PC-3 (cell line): ENCODE measurements at regions not wholly inside any gene's neighbourhood (a gene's known extent, or its start where the extent isn't known, plus 50 kb on each side); places are given as distances from the start of the nearest gene placed in this dataset.

Experiments
- ATAC-seq: fragments of 200-7000 bp; cut with Tn5 transposase; 2 replicates; pipeline ENCODE4 v1.9.1; 2020; ENCODE audit warnings: mild to moderate bottlenecking, moderate library complexity
- BruUV-seq: library from RNA; stranded (reverse); fragments of 400-500 nt; replicated peaks from 2 replicates; lab custom pipeline; 2021; lab: Mats Ljungman, UMichigan
- CTCF ChIA-PET: fragments of 300-600 bp; sonication (Branson Sonifier 250); formaldehyde crosslinking; loops from one replicate; lab custom pipeline; 2022; ENCODE audit warnings: antibody characterized with exemption; lab: Charles Lee
- POLR2A ChIA-PET: fragments of 300-600 bp; sonication (Branson Sonifier 250); formaldehyde crosslinking; loops from one replicate; lab custom pipeline; 2022; ENCODE audit warnings: antibody characterized with exemption; ENCODE audit not compliant: unreplicated experiment; lab: Charles Lee
- DNase-seq: peaks from one replicate; pipeline ENCODE4 v3.0.0-alpha.2; 2015
- H2AFZ ChIP-seq: fragments of 300-600 bp; sonication (generic); 2 replicates; pipeline ENCODE4 v1.6.0; 2016; ENCODE audit warnings: antibody characterized with exemption, low read length
- H3F3A ChIP-seq: fragments of 300-600 bp; sonication (generic); one replicate; pipeline ENCODE4 v1.6.0; 2017; ENCODE audit warnings: antibody characterized with exemption, low read length, control low read depth, mild to moderate bottlenecking; ENCODE audit not compliant: unreplicated experiment
- H3K27ac ChIP-seq: fragments of 300-600 bp; sonication (generic); 2 replicates; pipeline ENCODE4 v1.5.1; 2016; ENCODE audit warnings: mild to moderate bottlenecking, low read length
- H3K27me3 ChIP-seq: fragments of 300-600 bp; sonication (generic); 2 replicates; pipeline ENCODE4 v1.6.1; 2016; ENCODE audit warnings: low read length, mixed read lengths
- H3K36me3 ChIP-seq: fragments of 300-600 bp; sonication (generic); 2 replicates; pipeline ENCODE4 v1.6.1; 2016; ENCODE audit warnings: low read depth, mixed run types, low read length, mixed read lengths
- H3K4me1 ChIP-seq: fragments of 300-600 bp; sonication (generic); 2 replicates; pipeline ENCODE4 v1.5.1; 2016; ENCODE audit warnings: low read length; ENCODE audit not compliant: insufficient read depth
- H3K4me2 ChIP-seq: fragments of 300-600 bp; sonication (generic); 2 replicates; pipeline ENCODE4 v1.6.0; 2016; ENCODE audit warnings: low read length
- H3K4me3 ChIP-seq: fragments of 300-600 bp; sonication (generic); 2 replicates; pipeline ENCODE4 v1.5.1; 2016; ENCODE audit warnings: mild to moderate bottlenecking, low read length, mixed read lengths
- H3K79me2 ChIP-seq: fragments of 300-600 bp; sonication (generic); 2 replicates; pipeline ENCODE4 v1.6.1; 2017; ENCODE audit warnings: low read length, mixed read lengths
- H3K9ac ChIP-seq: fragments of 300-600 bp; sonication (generic); 2 replicates; pipeline ENCODE4 v1.6.0; 2016; ENCODE audit warnings: mild to moderate bottlenecking, low read length
- H3K9me2 ChIP-seq: fragments of 300-600 bp; sonication (generic); replicated peaks from 2 replicates; pipeline ENCODE4 v1.6.1; 2016; ENCODE audit warnings: mixed run types, low read length, mixed read lengths
- H3K9me3 ChIP-seq: fragments of 300-600 bp; sonication (generic); 2 replicates; pipeline ENCODE4 v1.6.1; 2016; ENCODE audit warnings: low read length, mixed read lengths
- H4K20me1 ChIP-seq: fragments of 300-600 bp; sonication (generic); 2 replicates; pipeline ENCODE4 v1.6.1; 2016; ENCODE audit warnings: low read length, mixed read lengths
- EZH2 ChIP-seq: fragments of 300-600 bp; sonication (generic); IDR thresholded peaks from one replicate; pipeline ENCODE4 v1.6.1; 2017; ENCODE audit warnings: antibody characterized with exemption, mild to moderate bottlenecking, low read length; ENCODE audit not compliant: unreplicated experiment
- EZH2phosphoT487 ChIP-seq: fragments of 300-600 bp; sonication (generic); IDR thresholded peaks from 2 replicates; pipeline ENCODE4 v1.6.1; 2018; ENCODE audit warnings: mild to moderate bottlenecking, antibody characterized with exemption, low read length, borderline replicate concordance
- intact Hi-C: fragments of 100-400 bp; cut with micrococcal nuclease; formaldehyde crosslinking; loops from 2 replicates; pipeline ENCODE4 v1.9.0; 2023
- TF ChIP-seq, protein P1 (sequence below): fragments of 300-600 bp; sonication (generic); conservative IDR thresholded peaks from 2 replicates; pipeline ENCODE4 v1.5.1; 2017; ENCODE audit warnings: antibody characterized with exemption, low read depth, mild to moderate bottlenecking, low read length

DNA sequence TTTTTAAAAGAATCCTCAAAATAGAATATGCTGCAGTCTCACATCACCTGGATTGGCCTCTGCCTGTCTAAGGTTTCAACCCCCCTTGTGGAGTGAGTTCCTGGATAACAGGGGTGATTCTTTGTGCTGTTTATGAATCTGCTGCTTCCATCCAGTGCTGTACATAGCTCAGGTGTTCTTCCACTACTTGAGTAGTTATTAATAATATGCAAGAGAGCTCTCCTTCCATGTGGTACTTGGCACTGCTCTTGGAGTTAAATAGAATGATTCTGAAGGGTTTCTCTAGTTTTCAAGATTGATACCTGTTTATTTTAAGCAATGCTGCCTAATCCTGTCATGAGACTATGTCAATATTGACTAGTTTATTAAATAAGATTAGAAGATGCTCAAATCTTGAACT is 273.6 kb downstream of the RDH14 start:
- DNase-seq (no peak), ATAC-seq (no peak)
- H3K36me3 ChIP-seq, result no peaks in the 10 kb centered on the region
- no peaks in the 10 kb centered on the region for H3K4me1 ChIP-seq
- no peaks in the 10 kb centered on the region for H4K20me1 ChIP-seq
- H2AFZ ChIP-seq, result no peak overlapping the region
- no TSS peak for BruUV-seq
- no peaks in the 10 kb centered on the region for H3K79me2 ChIP-seq
- no peaks in the 10 kb centered on the region for H3K9me3 ChIP-seq
- H3K27me3 ChIP-seq, result peaks cover 4% of the 10 kb centered on the region; the same call in 1 of the 2 replicates
- H3K27ac ChIP-seq, result no peak overlapping the region
- H3K9ac ChIP-seq, result no peak overlapping the region
- TF ChIP-seq EZH2phosphoT487 (no peak), EZH2 (no peak)
- TF ChIP-seq, protein P1, sequence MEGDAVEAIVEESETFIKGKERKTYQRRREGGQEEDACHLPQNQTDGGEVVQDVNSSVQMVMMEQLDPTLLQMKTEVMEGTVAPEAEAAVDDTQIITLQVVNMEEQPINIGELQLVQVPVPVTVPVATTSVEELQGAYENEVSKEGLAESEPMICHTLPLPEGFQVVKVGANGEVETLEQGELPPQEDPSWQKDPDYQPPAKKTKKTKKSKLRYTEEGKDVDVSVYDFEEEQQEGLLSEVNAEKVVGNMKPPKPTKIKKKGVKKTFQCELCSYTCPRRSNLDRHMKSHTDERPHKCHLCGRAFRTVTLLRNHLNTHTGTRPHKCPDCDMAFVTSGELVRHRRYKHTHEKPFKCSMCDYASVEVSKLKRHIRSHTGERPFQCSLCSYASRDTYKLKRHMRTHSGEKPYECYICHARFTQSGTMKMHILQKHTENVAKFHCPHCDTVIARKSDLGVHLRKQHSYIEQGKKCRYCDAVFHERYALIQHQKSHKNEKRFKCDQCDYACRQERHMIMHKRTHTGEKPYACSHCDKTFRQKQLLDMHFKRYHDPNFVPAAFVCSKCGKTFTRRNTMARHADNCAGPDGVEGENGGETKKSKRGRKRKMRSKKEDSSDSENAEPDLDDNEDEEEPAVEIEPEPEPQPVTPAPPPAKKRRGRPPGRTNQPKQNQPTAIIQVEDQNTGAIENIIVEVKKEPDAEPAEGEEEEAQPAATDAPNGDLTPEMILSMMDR, result no peak
- ChIA-PET POLR2A (no interaction called here), CTCF (no interaction called here)
- no peaks in the 10 kb centered on the region for H3F3A ChIP-seq
- H3K9me2 ChIP-seq, result no peaks in the 10 kb centered on the region
- no peak overlapping the region for H3K4me2 ChIP-seq
- no peak overlapping the region for H3K4me3 ChIP-seq
- intact Hi-C loops, result no loop called here

- Histone ChIP-seq H3K4me1 (no peaks in the 10 kb centered on the region), H3K9me2 (no peaks in the 10 kb centered on the region), H3K4me3 (no peak overlapping the region), H3K27me3 (peaks cover 4% of the 10 kb centered on the region; the same call in 1 of the 2 replicates), H3K9me3 (no peaks in the 10 kb centered on the region), H3K36me3 (no peaks in the 10 kb centered on the region), H3K27ac (no peak overlapping the region), H4K20me1 (no peaks in the 10 kb centered on the region), H2AFZ (no peak overlapping the region), H3K4me2 (no peak overlapping the region), H3F3A (no peaks in the 10 kb centered on the region), H3K9ac (no peak overlapping the region), H3K79me2 (no peaks in the 10 kb centered on the region)
- BruUV-seq, result no TSS peak
- DNase-seq (no peak), ATAC-seq (no peak)
- intact Hi-C loops, result no loop called here
- POLR2A ChIA-PET, result no interaction called here
- TF ChIP-seq, protein P1, result no peak
- TF ChIP-seq EZH2phosphoT487 (no peak), EZH2 (no peak)
- CTCF ChIA-PET, result no interaction called here
Observed at GRCh38 chr2:18284331-18284730, 276.1 kb downstream of the RDH14 start.

DNA sequence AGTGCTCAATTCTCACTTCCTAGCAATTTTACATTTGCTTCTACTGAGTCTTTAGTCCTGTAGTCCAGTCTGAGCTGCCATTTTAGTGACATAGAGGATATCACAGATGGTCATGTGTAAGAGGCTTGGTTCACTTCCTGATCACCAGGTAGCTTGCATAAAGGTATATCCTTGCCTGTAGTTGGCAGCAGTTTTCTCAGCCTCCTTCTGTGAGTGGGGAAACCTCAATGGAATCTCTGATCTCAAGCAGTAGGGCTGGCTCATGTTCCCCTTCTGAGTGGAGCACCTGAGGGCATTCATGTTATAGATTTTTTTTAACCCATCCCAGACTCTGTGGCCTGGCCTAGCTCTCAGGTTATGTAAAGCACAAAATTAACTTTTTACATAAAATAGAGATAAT is 278.4 kb downstream of the RDH14 start:
- H3K27me3 ChIP-seq, result peaks cover 4% of the 10 kb centered on the region; the same call in 1 of the 2 replicates
- H3K79me2 ChIP-seq, result no peaks in the 10 kb centered on the region
- H3K4me3 ChIP-seq, result no peak overlapping the region
- no peaks in the 10 kb centered on the region for H3K9me2 ChIP-seq
- no peak overlapping the region for H3K9ac ChIP-seq
- no peaks in the 10 kb centered on the region for H3K4me1 ChIP-seq
- H3K4me2 ChIP-seq, result no peak overlapping the region
- ATAC-seq (no peak), DNase-seq (peak; percentile 10)
- H2AFZ ChIP-seq, result no peak overlapping the region
- no peaks in the 10 kb centered on the region for H4K20me1 ChIP-seq
- no peaks in the 10 kb centered on the region for H3K36me3 ChIP-seq
- BruUV-seq, result no TSS peak
- no peak overlapping the region for H3K27ac ChIP-seq
- ChIA-PET CTCF (no interaction called here), POLR2A (no interaction called here)
- TF ChIP-seq, protein P1, result no peak
- TF ChIP-seq EZH2 (no peak), EZH2phosphoT487 (no peak)
- H3F3A ChIP-seq, result no peaks in the 10 kb centered on the region
- intact Hi-C loops, result no loop called here
- H3K9me3 ChIP-seq, result no peaks in the 10 kb centered on the region
